Activated T-cell treated with anti-CD3 and anti-CD28 coated beads, Interleukin-2, amount 50 U/mL, for 4 hours (primary cell): ENCODE measurements at regions not wholly inside any gene's neighbourhood (a gene's known extent, or its start where the extent isn't known, plus 50 kb on each side); places are given as distances from the start of the nearest gene placed in this dataset.
"Not testable (repeated sequence)": the region's sequence is repeated elsewhere in the genome, so short reads cannot be mapped to it uniquely, and the experiment has no call there.

Source experiments
- ATAC-seq, 2 donors: fragments of 200-7000 bp; cut with Tn5 transposase; one replicate each; pipeline ENCODE4 v1.10.0; 2021
- DNase-seq: peaks from one replicate; pipeline ENCODE4 v3.0.0-alpha.2; 2020
- H3K27me3 Mint-ChIP-seq: one replicate; pipeline ENCODE4 v1.8.0; 2021; ENCODE audit warnings: low read depth, mixed read lengths
- H3K36me3 Mint-ChIP-seq: one replicate; pipeline ENCODE4 v1.8.0; 2022; ENCODE audit warnings: mixed read lengths; ENCODE audit not compliant: insufficient read depth
- H3K4me1 Mint-ChIP-seq: one replicate; pipeline ENCODE4 v1.8.0; 2021; ENCODE audit warnings: low read depth, mixed read lengths
- H3K4me3 Mint-ChIP-seq: one replicate; pipeline ENCODE4 v1.8.0; 2021; ENCODE audit warnings: mild to moderate bottlenecking, moderate library complexity, mixed read lengths
- H3K9me3 Mint-ChIP-seq: one replicate; pipeline ENCODE4 v1.8.0; 2021; ENCODE audit warnings: mixed read lengths

- H3K4me3 Mint-ChIP-seq, H3K4me1 Mint-ChIP-seq, ATAC-seq, H3K36me3 Mint-ChIP-seq, H3K27me3 Mint-ChIP-seq, DNase-seq, H3K9me3 Mint-ChIP-seq: not testable (repeated sequence)
These were observed 158.4 kb downstream of the POTEC start for GRCh38 chr18:14384961-14385360.

DNA sequence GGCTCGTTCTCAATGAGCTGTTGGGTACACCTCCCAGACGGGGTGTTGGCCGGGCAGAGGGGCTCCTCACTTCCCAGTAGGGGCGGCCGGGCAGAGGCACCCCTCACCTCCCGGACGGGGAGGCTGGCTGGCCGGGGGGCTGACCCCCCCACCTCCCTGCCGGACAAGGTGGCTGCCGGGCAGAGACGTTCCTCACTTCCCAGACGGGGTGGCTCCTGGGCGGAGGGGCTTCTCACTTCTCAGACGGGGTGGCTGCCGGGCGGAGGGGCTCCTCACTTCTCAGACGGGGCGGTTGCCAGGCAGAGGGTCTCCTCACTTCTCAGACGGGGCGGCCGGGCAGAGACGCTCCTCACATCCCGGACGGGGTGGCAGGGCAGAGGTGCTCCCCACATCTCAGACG lies 160.7 kb downstream of the POTEC start:
- not testable (repeated sequence) for H3K4me3 Mint-ChIP-seq, H3K36me3 Mint-ChIP-seq, H3K9me3 Mint-ChIP-seq, DNase-seq, ATAC-seq, H3K27me3 Mint-ChIP-seq, H3K4me1 Mint-ChIP-seq

DNA sequence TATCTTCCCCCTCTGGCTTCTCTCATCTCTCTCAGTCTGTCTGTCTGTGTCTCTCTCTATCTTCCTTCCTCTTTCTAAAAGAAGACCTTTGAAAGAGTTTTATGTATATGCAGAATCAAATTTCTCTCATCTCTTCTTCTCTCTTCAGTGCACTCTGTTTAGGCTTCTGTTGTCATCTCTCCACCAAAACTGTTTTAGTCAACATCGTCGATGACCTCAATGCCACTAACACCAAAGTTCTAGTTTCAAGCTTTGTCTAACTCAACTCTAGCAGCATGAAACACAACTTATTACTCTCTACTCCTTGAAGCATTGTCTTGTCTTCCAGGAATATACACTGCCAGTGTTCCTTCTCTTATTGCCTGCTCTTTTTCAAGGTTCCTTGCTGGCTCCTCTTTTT lies 163.9 kb downstream of the POTEC start:
- not testable (repeated sequence) for H3K4me1 Mint-ChIP-seq, H3K27me3 Mint-ChIP-seq, H3K36me3 Mint-ChIP-seq, ATAC-seq, H3K9me3 Mint-ChIP-seq, H3K4me3 Mint-ChIP-seq, DNase-seq

DNA sequence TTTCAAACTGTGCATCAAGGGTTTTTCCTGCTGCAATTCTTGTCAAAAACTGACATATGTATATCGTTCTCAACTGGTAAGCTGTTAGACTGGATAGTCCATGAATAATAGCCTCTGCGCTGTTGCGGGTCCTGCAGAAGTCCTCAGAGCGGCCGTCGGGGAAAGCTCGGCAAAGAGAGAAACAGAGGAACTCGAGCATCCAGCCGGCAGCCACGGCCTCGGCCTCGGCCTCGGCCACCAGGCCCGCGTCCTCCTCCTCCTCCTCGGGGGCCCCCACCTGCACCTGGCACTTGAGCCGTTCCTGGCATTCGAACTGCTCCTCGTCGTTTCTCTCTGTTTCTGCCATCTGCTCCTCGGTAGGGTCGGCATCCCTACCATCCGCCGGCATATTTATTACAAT lies 165.0 kb downstream of the POTEC start:
- H3K27me3 Mint-ChIP-seq, H3K9me3 Mint-ChIP-seq, ATAC-seq, DNase-seq, H3K4me1 Mint-ChIP-seq, H3K36me3 Mint-ChIP-seq, H3K4me3 Mint-ChIP-seq: not testable (repeated sequence)

DNA sequence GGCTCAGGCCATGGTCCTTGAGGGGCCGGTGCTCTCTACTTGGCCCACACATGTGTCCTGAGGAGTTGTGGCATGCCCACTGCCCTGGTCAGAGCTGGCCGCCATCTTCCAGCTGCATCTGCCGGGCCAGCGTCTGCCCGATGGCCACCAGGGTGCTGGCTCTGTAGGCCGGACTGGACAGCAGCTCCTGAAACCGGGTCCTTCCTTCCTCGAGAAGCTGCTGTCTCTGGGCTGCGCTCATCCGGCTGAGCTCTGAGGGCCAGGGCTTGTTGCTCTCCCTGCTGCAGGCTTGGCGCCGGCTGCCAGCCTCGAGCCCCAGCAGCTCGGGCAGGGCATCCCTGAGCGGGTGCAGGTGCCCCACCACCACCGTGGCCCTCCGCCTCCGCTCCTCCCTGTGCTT lies 182.1 kb downstream of the POTEC start:
- not testable (repeated sequence) for H3K27me3 Mint-ChIP-seq, H3K36me3 Mint-ChIP-seq, H3K4me3 Mint-ChIP-seq, ATAC-seq, DNase-seq, H3K4me1 Mint-ChIP-seq, H3K9me3 Mint-ChIP-seq

DNA sequence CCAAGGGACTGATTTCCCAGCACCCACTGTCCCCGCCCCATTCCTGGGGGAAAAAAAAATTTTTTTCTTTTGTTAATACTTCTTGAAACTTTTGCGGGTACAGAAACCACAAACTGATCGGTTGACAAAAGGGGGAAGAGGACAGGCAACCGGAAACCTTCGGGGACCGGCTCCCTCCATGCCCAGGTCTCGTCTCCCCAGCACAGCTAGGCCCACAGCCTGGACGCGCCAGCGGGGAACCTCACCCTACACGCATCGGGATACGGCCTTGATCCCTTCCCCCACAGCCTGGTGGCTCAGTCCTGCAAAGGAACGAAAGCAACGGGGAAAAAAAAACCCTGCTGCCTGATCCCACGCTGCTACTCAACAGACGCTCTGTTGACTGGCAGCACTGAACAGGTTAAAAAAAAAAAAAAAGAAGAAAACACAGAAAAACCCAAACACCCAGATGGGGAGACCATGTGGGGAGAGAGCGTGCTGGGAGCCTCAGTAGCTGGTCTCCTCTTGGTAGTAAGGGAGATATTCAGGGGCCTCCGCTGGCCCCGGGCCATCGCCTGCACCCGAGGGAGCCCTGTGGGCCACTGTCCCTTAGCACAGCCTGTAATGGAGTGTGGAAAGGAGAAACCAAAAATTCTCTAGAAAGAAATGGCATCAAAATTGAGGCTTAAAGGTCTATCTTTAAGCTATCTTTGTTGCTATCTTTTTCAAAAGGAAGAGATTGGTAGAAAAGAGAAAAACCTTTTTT lies 185.7 kb downstream of the POTEC start:
- H3K4me3 Mint-ChIP-seq, H3K36me3 Mint-ChIP-seq, DNase-seq, H3K27me3 Mint-ChIP-seq, H3K9me3 Mint-ChIP-seq, H3K4me1 Mint-ChIP-seq, ATAC-seq: not testable (repeated sequence)

- DNase-seq, H3K4me3 Mint-ChIP-seq, ATAC-seq: not testable (repeated sequence)
These were observed 201.2 kb downstream of the POTEC start for GRCh38 chr18:14342170-14342569.

DNA sequence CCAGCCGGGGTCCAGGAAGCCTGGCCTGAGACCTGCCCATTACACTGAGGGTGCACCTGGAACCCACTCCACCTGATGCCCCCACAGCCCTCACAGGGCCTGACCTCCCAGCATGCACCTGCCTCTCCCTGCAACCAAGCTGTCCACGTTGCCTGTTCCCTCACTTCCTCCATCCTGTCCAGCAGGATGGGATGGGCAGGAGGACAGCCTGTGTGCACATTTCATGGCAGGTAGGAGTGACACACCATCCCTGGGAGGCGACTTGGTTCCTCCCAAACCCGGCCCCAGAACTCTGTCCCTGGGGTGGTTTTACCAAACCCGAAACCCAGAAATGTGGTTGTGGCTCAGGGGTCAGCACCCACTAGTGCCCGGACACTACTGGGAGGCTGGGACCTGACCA lies 203.8 kb upstream of the ZNF519 start:
- not testable (repeated sequence) for H3K27me3 Mint-ChIP-seq, DNase-seq

More at GRCh38 chr18:14342170-14342569, 201.2 kb downstream of the POTEC start:
- H3K36me3 Mint-ChIP-seq, H3K9me3 Mint-ChIP-seq, H3K27me3 Mint-ChIP-seq, H3K4me1 Mint-ChIP-seq: not testable (repeated sequence)

GRCh38 chr18:14321217-14321616 lies 189.0 kb upstream of the ZNF519 start:
- DNase-seq, H3K4me1 Mint-ChIP-seq, H3K4me3 Mint-ChIP-seq, H3K36me3 Mint-ChIP-seq, ATAC-seq, H3K27me3 Mint-ChIP-seq, H3K9me3 Mint-ChIP-seq: not testable (repeated sequence)

More for the DNA sequence above, 203.8 kb upstream of the ZNF519 start:
- ATAC-seq, H3K9me3 Mint-ChIP-seq, H3K4me1 Mint-ChIP-seq, H3K4me3 Mint-ChIP-seq, H3K36me3 Mint-ChIP-seq: not testable (repeated sequence)

DNA sequence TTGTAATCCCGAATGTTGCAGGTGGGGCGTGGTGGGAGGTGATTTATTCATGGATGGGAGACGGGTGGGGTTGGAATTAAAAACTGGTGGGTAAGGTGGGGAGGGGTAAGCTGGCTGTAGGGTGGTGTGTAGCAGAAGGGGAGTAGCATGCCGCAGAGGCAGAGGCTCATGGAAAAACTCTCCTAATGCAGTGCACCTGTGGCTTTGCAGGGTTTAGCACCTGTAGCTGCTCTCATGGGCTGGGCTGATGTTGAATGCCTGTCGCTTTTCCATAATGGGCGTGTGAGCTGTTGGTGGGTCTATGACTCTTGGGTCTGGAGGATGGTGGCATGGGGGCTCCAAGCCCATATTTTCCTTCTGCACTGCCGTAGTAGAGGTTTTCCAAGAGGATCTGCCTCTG lies 169.0 kb upstream of the ZNF519 start:
- H3K4me3 Mint-ChIP-seq, H3K4me1 Mint-ChIP-seq, ATAC-seq: not testable (repeated sequence)

GRCh38 chr18:14295081-14295480 lies 162.8 kb upstream of the ZNF519 start:
- ATAC-seq: not testable (repeated sequence)

More for the DNA sequence above, 169.0 kb upstream of the ZNF519 start:
- H3K27me3 Mint-ChIP-seq, H3K9me3 Mint-ChIP-seq, DNase-seq, H3K36me3 Mint-ChIP-seq: not testable (repeated sequence)

GRCh38 chr18:14285053-14285452 lies 152.8 kb upstream of the ZNF519 start:
- Mint-ChIP-seq H3K4me3 (no peak overlapping the region), H3K27me3 (no peaks in the 10 kb centered on the region), H3K36me3 (peaks cover 7% of the 10 kb centered on the region), H3K4me1 (no peaks in the 10 kb centered on the region), H3K9me3 (no peaks in the 10 kb centered on the region)
- DNase-seq (no peak), ATAC-seq (no peak)

More at GRCh38 chr18:14295081-14295480, 162.8 kb upstream of the ZNF519 start:
- not testable (repeated sequence) for DNase-seq, H3K36me3 Mint-ChIP-seq, H3K27me3 Mint-ChIP-seq, H3K9me3 Mint-ChIP-seq, H3K4me1 Mint-ChIP-seq, H3K4me3 Mint-ChIP-seq

DNA sequence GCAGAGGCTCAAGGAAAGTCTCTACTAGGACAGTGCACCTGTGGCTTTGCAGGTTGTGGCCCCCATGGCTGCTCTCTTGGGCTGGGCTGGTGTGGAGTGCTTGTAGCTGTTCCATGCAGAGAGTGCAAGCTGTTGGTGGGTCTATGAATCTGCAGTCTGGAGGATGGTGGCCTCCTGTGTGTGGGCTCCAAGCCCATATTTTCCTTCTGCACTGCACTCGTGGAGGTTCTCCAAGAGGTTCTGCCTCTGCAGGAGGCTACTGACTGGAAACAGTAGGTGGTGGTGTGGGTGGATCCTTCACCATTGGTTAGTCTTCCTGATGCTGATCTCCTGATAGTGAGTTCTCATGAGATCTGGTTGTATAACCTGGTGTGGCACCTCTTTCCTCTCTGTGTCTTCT lies 143.2 kb upstream of the ZNF519 start:
- DNase-seq, H3K4me1 Mint-ChIP-seq, H3K4me3 Mint-ChIP-seq, H3K27me3 Mint-ChIP-seq, H3K36me3 Mint-ChIP-seq, H3K9me3 Mint-ChIP-seq, ATAC-seq: not testable (repeated sequence)

DNA sequence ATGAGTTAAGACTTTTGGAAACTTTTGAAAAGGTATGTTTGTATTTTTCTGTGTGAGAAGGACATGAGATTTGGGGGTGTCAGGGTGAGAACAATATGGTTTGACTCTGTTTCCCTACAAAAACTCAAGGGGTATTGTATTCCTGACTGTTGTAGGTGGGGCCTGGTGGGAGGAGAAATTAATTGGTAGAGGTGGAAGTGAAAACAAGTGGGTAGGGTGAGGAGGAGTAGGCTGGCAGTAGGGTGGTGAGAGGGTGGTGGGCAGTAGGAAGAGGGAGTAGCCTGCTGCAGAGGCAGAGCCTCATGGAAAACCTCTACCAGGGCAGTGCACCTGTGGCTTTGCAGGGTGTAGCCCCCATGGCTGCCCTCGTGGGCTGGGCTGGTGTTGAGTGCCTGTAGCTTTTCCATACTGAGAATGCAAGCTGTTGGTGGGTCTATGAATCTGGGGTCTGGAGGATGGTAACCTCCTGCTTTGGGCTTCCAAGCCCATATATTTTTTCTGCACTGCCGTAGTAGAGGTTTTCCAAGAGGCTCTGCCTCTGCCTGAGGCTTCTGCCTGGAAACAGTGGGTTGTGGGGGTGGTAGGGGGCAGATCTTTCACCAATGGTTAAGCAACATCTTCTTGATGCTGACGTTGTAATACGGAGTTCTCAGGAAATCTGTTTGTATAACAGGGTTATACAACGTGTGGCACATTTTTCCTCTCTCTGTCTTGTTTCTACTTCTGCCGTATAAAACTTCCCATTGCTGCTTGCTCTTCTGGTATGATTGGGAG lies 133.6 kb upstream of the ZNF519 start:
- not testable (repeated sequence) for ATAC-seq, H3K27me3 Mint-ChIP-seq, H3K9me3 Mint-ChIP-seq, DNase-seq, H3K36me3 Mint-ChIP-seq, H3K4me3 Mint-ChIP-seq, H3K4me1 Mint-ChIP-seq

GRCh38 chr18:14262786-14263185 lies 130.6 kb upstream of the ZNF519 start:
- not testable (repeated sequence) for H3K36me3 Mint-ChIP-seq, H3K4me3 Mint-ChIP-seq, H3K4me1 Mint-ChIP-seq, H3K9me3 Mint-ChIP-seq, DNase-seq, ATAC-seq, H3K27me3 Mint-ChIP-seq
